Tibial artery (tissue), 4 donors: ENCODE measurements at regions not wholly inside any gene's neighbourhood (a gene's known extent, or its start where the extent isn't known, plus 50 kb on each side); places are given as distances from the start of the nearest gene placed in this dataset.
A peak's percentile ranks its signal among the peaks of the same experiment; 100 is the strongest.

Source experiments
- DNase-seq, 2 donors: peaks; one replicate each; pipeline ENCODE4 v3.0.0-alpha.2; 2019
- H3K27ac ChIP-seq, 2 donors: fragments of 200-600 bp; sonication (generic) in 1 of 2; 1 replicate in 1 of 2; 2 replicates in 1 of 2; pipeline ENCODE4 v1.5.1; 2018 to 2019; ENCODE audit warnings: mild to moderate bottlenecking in 1 of 2
- H3K27me3 ChIP-seq, 2 donors: fragments of 200-600 bp; sonication (generic) in 1 of 2; one replicate each; pipeline versions ENCODE4 v1.5.1 to v1.6.0; 2016 to 2019
- H3K36me3 ChIP-seq, 3 donors: fragments of 200-600 bp; sonication (generic) in 2 of 3; one replicate each; pipeline ENCODE4 v1.5.1; 2016 to 2019; ENCODE audit warnings: mild to moderate bottlenecking in 2 of 3
- H3K4me1 ChIP-seq, 4 donors: fragments of 200-600 bp; sonication (generic) in 2 of 4; 1 replicate in 3 of 4; 2 replicates in 1 of 4; pipeline ENCODE4 v1.5.1; 2016 to 2019
- H3K4me3 ChIP-seq, 2 donors: fragments of 200-600 bp; sonication (generic) in 1 of 2; 1 replicate in 1 of 2; 2 replicates in 1 of 2; pipeline ENCODE4 v1.5.1; 2018 to 2019; ENCODE audit warnings: mild to moderate bottlenecking in 2 of 2
- H3K9me3 ChIP-seq, 3 donors: fragments of 200-600 bp; sonication (generic) in 1 of 3; one replicate each; pipeline ENCODE4 v1.5.1; 2016 to 2019
- CTCF ChIP-seq, 2 experiments: fragments of 200-600 bp in 1 of 2; fragments of 450-650 bp in 1 of 2; IDR thresholded peaks; one replicate each; pipeline ENCODE4 v1.5.1; 2017 to 2019; ENCODE audit warnings: antibody characterized with exemption in 2 of 2, mild to moderate bottlenecking in 1 of 2, moderate library complexity in 1 of 2
- intact Hi-C: fragments of 100-400 bp; cut with DNase I; formaldehyde crosslinking; loops from one replicate; pipeline ENCODE4 v1.15.0; 2023; ENCODE audit warnings: low total_unique reads

- DNase-seq, result no peak
- Histone ChIP-seq H3K9me3 (no peaks in the 10 kb centered on the region), H3K4me3 (no peak overlapping the region), H3K4me1 (peaks cover 0 to 14% (median 7%) of the 10 kb centered on the region in 4 donors), H3K36me3 (no peaks in the 10 kb centered on the region), H3K27me3 (no peaks in the 10 kb centered on the region), H3K27ac (no peak overlapping the region)
- TF ChIP-seq CTCF (IDR thresholded peaks at IDR 0.05), result no peak
- intact Hi-C loops, result no loop called here
These were observed 140.2 kb upstream of the CIBAR2 start for GRCh38 chr16:85252461-85252860.

- Histone ChIP-seq H3K4me1 (peaks cover 0 to 14% (median 7%) of the 10 kb centered on the region in 4 donors), H3K27ac (no peak overlapping the region), H3K36me3 (no peaks in the 10 kb centered on the region), H3K9me3 (no peaks in the 10 kb centered on the region), H3K27me3 (peaks cover 0 to 4% of the 10 kb centered on the region in 2 donors), H3K4me3 (no peak overlapping the region)
- TF ChIP-seq CTCF (IDR thresholded peaks at IDR 0.05), result peak; percentile 85 to 97
- intact Hi-C loops, result no loop called here
- no peak for DNase-seq
These were observed 141.0 kb upstream of the CIBAR2 start for GRCh38 chr16:85253084-85253941.

GRCh38 chr16:85254051-85254450 is 141.8 kb upstream of the CIBAR2 start:
- no peak for TF ChIP-seq CTCF (IDR thresholded peaks at IDR 0.05)

GRCh38 chr16:85254921-85255320 is 142.6 kb upstream of the CIBAR2 start:
- Histone ChIP-seq H3K27ac (no peak overlapping the region), H3K4me1 (peaks cover 0 to 4% (median 0%) of the 10 kb centered on the region in 4 donors), H3K9me3 (no peaks in the 10 kb centered on the region), H3K4me3 (no peak overlapping the region), H3K36me3 (no peaks in the 10 kb centered on the region), H3K27me3 (peaks cover 0 to 11% of the 10 kb centered on the region in 2 donors)
- intact Hi-C loops, result loop anchor here (5.0 kb wide), 1 partner anchor 143 kb away; the partner anchor contains the start of gene CIBAR2
- DNase-seq, result no peak
- no peak for TF ChIP-seq CTCF (IDR thresholded peaks at IDR 0.05)

More at GRCh38 chr16:85254051-85254450, 141.8 kb upstream of the CIBAR2 start:
- no peaks in the 10 kb centered on the region for H3K36me3 ChIP-seq
- peaks cover 0 to 11% of the 10 kb centered on the region in 2 donors for H3K27me3 ChIP-seq
- no peaks in the 10 kb centered on the region for H3K9me3 ChIP-seq
- no peak overlapping the region for H3K4me3 ChIP-seq
- H3K27ac ChIP-seq, result no peak overlapping the region
- H3K4me1 ChIP-seq, result peaks cover 0 to 13% (median 6%) of the 10 kb centered on the region in 4 donors
- DNase-seq, result no peak
- intact Hi-C loops, result no loop called here

GRCh38 chr16:85255777-85256176 is 143.5 kb upstream of the CIBAR2 start:
- H3K4me3 ChIP-seq, result no peak overlapping the region
- DNase-seq, result no peak
- H3K4me1 ChIP-seq, result peaks cover 0 to 3% (median 0%) of the 10 kb centered on the region in 4 donors
- intact Hi-C loops, result loop anchor here (5.0 kb wide), 1 partner anchor 143 kb away; the partner anchor contains the start of gene CIBAR2
- no peaks in the 10 kb centered on the region for H3K9me3 ChIP-seq
- H3K27ac ChIP-seq, result no peak overlapping the region
- H3K27me3 ChIP-seq, result peaks cover 0 to 11% of the 10 kb centered on the region in 2 donors
- no peaks in the 10 kb centered on the region for H3K36me3 ChIP-seq
- no peak for TF ChIP-seq CTCF (IDR thresholded peaks at IDR 0.05)
